OCI-M1 (cell line): ENCODE measurements at regions not wholly inside any gene's neighbourhood (a gene's known extent, or its start where the extent isn't known, plus 50 kb on each side); places are given as distances from the start of the nearest gene placed in this dataset.

Source experiments
- DNase-seq: peaks from one replicate; lab custom pipeline; 2025; lab: John Stamatoyannopoulos, UW

DNA sequence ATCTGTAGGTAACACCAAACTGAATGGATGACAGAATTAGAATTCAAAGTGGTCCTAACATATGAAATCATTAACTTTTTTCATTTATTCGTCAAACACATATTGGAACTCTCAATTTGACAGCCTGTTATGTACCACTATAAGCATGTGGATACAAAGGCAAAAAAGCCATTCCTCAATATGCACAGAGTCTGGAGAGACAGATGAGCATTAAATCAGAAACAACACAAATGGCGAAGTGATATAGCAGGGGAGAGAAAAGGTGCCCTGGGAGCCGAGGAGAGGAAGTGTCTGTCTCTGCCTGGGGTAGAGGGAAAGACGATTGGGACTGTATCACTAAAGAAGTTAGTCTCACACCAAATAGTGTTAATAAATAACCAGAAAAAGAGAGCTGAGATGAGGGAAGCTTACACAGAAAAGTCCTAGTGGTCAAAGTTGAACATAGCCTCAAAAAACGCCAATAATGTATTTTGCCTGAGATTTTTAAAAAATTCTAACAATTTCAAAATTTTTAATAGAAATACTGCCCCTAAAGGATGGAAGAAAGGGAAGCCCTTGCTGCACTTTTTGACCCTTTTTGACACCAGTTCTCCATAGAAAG, 417.5 kb downstream of the TUSC7 start:
- DNase-seq, result peak; percentile 7

DNA sequence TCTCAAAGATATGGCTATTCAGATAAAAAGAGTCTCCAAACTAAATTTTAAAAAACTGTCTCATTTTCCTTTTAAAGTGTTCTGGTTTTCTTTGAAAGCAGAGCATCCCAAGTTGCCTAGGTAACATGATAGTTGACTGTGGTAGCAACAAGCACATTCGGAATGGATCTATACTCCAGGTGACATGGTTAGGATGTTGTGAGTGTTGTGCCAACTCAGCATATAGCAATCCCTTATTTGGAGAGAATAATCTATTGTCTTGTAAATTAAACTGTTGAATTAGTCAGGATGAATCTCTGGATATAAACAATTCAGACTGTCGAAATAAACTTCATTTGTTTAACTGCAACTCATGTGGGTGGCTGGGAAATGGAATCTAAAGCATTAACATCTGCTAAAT, 418.6 kb downstream of the TUSC7 start:
- DNase-seq, result no peak

DNA sequence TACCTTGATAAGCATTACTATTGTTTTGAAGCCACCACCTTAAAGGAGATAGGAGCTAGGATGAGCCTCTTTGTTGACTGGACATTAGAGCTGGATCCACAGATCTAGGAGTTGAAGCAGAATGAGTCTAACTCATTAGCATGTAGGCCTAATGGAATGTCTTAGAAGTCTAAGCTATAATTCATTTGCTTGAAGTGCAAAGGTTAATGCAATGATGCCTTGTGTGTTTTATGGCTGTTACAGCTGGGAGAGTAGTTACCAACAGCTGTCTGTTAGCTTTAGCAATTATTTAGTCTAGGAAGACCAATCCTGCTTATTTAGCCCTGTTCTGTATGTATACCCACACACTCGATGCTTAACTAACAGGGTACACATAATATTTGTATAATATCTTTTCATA, 419.3 kb downstream of the TUSC7 start:
- DNase-seq, result no peak

DNA sequence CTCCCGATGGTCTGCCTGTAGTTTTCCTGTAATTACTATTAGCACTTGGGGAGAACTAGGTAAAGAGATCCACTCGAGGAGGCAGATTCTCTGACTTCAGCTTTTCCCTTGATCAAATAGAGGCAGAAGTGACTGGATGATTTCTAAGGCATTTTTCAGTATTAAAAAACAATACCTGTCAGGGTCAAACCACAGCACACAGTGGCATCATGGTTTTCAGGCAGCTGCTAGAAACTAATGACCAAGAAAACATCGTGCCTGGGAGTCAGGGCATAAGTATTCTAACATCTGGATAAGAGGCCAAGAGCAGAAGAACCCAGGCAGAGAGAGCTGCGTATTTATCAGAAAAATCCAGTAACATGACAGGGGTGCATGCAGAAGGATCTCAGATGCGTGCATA, 419.9 kb downstream of the TUSC7 start:
- DNase-seq, result no peak

DNA sequence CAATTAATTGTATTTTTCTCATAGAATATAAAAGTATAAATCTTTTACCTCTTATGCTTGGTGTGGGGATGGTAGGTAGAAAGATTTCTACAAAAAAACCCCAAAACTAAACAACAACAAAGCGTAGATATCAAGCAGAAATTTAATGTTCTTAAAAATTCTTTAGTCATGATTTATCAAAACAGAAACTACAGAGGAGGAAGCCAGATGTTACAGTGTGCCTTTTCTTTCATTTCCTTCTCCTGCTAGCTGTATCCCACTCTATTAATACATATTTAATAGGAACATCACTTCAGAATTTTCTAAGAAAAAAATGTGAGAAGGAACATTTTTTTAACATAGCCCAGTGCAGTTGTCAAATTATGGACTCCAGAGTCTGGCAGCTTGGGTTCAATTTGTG, 420.6 kb downstream of the TUSC7 start:
- DNase-seq, result no peak

DNA sequence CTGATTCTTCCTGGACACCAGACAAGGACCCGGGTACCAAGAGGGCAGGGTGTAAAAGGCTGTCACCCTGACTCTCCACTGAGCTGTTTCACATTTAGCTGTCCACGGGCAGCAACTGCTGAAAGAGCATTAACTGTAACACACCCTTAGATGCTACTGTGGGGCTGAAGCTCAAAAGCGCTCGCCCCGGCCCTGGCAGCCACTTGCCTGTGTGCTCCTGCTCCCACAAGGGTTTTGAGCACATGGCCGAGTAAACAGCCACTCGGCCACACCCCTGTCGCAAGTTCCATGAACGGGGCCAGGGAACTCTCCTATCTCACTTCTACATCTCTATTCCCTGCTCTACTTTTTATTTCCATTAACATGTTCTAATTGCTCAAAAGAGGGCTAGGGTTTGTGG, 421.7 kb downstream of the TUSC7 start:
- no peak for DNase-seq

DNA sequence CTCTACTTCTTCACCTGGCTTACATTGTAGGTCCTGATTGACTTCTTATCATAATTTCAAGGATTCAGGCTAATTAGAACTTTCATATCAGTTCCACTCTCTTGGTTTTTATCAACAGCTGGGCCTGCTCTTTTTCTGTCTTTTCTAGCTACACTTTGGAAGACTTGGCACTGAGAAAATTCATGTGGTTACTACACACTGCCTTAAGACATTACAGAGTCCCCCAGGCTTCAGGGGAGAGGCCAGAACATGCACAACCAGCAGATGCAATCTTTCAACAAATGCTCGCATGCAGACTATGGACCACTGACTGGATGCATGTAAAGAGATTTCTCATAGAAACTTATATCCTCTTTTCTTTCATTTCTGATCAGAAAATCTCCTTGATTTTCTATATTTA, 423.5 kb downstream of the TUSC7 start:
- DNase-seq, result no peak

DNA sequence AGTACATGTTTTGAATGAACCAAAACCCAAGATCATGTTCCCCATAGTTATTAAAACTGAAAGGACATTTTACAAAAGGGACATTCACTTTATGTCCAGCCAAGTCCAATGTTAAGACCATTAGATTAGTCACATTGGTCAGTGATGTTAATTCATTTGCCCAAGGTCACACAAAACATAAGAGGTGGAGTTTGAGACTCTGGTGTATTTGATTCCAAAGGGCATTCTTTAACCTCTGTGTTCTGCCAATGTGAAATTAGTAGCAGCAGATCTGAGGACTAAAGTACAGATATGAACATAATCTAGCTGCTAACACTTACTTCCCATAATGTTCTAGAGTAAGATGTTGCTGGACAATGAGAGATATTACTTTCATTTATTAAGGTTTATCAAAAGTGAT, 425.6 kb downstream of the TUSC7 start:
- no peak for DNase-seq

DNA sequence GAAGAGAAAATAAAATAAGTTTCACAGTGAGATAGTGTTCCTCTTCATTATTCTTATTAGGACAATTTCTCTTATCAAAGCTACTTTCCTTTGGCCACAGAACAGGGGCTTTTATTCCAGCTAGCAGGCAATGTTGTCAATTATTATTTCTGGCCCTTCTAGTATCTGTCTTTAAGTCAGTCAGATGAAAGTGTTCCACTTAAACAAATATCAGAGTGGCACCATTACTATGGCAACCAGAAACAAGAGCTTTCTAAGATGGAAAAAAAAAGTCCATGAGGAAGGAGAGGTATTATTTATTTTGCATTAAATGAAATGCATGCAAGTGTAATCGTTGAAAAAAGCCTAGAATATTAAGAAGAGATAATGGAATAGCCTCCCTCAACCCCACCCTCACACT, 426.4 kb downstream of the TUSC7 start:
- DNase-seq, result no peak

DNA sequence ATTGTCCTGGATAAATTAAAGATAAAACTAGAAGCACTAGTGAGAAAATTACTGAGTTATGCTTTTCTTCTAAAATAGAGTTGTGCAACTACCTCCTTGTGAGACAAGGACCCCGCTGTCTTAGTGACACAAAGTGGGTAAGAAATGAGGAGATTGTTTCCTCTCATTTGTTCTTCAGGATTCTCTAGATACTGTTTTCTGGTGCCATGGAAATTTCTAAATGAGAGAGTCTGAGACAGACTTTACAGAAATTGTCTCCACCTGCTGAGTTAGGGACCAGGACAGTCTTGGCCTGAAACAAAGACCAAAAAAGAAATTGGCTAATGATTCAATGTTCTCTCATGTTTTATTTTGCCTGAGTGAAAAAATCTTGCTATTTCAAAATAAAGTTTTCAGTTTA, 427.5 kb downstream of the TUSC7 start:
- no peak for DNase-seq

DNA sequence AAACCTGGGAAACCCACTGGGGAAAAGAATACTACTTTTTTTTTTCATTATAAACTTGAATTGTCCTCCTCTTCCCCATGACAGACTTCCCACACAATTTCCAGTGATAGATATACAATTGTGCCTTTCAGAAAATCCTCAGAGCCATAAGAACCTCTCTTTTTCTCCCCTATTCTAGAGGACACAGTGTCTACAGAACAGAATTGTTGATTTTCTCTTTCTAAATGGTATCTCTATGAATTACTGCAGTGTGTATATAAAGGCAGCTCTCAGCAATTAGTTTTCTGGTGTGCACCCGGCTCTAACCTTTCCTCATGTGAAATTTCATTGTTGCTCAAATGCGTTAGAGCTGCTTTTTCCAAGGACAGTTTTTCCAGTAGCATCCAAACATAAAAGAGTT, 430.1 kb downstream of the TUSC7 start:
- no peak for DNase-seq

DNA sequence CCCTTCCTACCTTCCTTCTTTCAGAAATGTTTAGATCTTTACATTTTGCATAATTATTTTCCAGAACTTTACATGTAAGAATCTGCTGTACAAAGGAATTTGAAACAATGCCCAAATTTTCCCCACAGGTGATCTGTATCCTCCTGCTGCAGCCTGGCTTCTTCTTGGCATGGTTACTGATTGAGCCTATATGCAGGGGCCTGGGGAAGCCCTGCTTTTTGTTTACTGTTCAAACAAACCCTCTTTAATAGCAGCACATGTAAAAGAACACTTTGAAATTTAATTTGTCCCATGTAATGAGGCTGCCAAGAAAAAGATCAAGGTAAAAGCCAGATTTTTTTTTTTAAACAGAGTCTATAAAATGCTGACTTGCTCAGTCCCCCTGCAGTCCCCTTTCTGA, 432.2 kb downstream of the TUSC7 start:
- DNase-seq, result no peak

DNA sequence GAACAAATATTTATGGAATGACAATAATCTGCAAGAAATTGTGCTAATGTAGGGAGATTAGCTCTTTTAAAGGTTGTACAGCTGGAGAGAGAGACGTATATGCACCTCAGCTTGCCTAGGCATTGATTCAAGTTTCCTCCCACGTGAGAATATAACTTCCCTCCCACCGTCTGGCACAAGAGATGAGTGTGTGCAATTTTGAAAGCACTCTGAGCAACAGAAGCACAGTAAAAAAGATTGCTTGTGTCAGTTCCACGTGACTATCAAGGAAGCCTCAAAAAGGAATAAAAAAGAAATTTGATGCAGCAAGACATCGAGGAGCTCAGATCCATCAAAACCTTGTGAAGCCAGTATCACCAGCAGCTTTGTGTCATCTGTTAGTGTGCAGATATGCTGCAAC, 435.3 kb downstream of the TUSC7 start:
- peak; percentile 6 for DNase-seq

DNA sequence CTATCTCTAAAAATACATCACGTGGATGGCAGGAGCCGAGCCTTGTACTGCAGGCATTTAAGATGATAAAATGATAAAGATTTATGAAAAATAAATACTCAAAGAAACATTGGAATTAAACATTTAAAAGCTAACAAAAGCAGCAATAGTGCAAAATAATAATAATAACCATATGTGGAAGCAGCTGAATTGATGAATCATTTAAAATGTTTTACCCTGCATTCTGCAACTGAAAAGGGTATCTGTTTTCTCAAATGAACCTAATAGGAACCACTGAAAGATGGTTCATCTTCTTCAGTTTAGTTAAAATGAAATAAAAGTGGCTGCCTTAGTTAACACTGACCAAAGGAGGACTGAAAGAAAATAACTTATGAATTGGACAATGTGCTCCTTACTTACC, 436.1 kb downstream of the TUSC7 start:
- no peak for DNase-seq

DNA sequence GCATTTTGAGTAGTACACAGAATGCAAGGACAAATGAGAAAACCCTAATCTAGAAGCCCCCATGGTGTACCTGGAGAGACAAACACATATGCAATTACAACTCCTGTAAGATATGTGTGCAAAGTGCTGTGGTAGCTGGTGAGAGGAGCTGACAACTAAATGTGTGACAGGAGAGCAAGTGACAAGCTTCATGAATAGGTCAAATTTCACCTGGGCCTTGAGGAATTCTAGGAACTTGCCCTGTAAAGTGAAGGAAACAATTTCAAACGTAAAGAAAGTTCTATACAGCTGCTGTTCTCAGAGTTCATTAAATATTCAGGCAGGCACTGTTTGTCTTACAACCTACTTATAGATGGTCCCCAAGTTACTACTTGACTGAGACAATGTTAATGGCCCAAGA, 437.0 kb downstream of the TUSC7 start:
- no peak for DNase-seq

DNA sequence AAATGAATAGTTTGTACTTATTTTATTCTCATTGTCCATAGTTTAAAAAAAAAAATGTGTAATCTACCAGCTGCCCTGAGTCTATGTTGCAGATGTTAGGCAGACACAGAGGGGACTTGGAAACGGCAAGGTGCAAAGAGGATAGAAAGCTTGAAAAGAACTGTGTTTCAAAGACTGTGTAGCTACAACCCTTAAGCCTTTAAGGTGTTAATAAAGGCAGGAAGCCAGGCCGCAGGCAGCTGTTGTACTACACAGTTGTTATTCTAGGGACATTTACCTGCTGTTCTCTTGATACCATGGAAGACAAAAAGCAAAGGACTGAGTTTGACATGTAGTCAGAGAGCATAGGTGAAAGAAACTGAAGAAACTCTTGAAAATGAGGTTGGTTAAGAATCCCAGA, 440.0 kb downstream of the TUSC7 start:
- no peak for DNase-seq

DNA sequence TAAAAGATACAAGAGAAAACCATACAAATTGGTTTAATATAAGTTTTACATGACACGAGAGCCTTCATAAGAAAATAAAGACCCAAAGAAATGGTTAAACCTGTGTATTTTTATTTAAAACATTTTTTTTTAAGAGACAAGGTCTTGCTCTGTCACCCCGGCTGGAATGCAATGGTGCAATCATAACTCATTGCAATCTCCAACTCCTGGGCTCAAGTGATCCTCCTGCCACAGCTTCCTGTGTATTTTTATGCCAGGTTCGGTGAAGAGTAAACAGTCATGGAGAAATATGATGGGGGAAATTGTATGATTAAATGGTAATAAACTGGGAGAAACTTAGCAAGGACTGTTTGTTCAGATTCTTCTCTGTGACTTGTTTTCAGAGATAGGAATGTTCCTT, 441.0 kb downstream of the TUSC7 start:
- no peak for DNase-seq

DNA sequence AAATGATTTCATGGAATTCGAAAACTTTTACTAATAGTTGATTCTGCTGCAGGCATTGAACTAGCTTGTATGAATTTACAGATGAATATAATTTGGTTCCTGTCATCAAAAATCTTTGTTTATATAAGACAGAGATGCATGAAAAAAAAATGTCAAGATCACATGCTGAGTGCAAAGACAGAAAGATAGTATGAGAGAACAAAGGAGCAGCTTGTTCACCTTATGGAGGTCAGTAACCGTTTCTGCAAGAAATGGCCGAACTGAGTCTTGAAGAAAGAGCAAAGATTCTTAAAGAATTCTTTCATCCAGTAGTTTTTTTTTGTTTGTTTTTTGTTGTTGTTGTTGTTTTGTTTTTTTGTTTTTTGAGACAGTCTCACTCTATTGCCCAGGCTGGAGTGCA, 450.6 kb downstream of the TUSC7 start:
- DNase-seq, result no peak

DNA sequence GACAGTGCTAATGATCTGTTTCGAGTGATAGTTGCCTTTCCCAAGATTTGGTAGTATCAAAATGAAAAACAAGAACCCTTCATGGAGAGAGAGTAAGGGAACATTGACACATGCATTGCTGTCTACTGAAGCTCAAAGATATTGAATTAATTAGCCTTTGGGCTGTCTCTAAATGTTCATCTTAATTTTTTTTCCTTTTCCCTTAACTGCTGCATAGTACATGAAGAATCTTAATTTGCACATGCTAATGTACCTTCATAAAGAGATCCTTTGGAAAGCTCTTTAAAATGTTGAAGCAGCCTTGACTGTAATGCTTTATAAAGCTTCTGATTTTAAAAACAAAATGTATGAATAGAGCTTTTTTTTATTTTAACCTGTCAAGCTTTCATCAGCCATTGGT, 452.2 kb downstream of the TUSC7 start:
- DNase-seq, result no peak

DNA sequence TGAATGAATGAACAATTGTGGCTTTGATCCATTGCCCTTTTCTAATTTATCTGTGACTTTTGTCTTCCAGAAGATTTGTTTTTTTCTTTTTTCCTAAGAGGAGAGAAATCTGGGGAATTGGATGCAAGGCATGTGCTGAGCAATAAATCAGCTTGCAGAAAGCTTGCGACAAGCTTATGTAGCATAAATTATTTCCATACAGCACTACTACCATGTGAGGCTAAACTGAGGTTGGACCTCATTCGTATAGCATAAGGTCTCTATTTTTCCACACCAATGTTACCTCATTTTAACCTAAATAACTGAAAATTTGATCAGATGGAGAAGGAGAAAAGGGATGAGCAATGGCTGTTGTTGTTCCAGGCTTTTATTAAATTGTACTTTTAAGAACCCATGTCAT, 455.6 kb downstream of the TUSC7 start:
- DNase-seq, result no peak

DNA sequence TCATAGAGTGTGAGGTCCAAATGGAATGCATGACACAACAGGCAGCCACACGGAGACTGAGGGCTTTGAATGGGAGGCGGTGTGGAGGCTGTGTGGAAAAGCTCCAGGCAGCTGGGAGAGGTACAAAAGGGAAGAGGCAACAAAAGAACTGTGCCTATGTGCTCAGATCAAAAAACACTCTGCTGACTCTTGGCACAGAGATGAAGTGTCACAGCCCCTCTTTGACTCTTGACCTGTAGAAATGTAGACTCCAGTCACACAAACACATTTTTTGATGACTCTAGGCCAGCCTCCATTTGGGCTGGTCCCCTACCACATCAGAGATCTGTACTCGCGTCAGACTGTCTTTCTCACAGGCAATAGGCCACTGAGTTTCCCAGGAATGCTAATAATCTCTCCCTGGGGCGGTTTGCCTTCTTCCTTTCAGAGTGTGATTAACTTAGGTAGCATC, 456.0 kb downstream of the TUSC7 start:
- DNase-seq, result no peak

DNA sequence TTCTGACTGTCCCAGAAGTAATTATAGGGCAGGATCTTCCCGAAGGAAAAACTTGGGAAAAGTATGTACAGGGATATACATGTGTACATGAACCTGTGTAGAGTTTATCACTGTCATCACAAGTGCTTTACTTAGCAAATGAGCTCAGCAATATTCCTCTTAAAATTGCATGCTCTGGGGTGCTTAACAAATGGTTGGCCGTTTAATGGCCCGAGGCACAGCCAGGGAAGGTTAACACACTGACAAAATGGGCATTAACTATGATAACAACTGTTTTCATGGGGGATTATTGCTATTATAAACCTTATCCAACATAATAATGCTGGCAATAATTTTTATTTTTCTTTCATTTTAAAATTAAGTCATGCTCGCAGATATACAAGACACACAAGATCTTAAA, 459.3 kb downstream of the TUSC7 start:
- DNase-seq, result no peak

DNA sequence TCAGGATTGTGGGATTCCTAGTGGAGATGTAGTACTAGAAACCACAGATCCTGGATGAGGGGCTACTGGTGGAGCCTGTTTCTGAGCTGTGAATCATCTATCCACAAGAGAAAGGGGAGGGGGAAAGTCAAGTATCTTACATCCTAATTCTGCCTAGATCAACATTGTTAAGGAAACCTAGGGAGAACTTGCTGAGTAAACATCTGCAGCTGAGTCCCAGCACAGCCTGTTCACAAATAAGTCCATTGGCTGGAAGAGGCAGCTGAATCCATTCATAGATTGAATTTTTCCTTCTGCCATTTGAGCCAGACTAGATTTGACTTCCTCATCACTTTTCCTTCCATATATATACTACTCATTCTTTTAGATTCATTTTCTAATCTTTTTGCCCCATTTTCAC, 460.5 kb downstream of the TUSC7 start:
- DNase-seq, result no peak

DNA sequence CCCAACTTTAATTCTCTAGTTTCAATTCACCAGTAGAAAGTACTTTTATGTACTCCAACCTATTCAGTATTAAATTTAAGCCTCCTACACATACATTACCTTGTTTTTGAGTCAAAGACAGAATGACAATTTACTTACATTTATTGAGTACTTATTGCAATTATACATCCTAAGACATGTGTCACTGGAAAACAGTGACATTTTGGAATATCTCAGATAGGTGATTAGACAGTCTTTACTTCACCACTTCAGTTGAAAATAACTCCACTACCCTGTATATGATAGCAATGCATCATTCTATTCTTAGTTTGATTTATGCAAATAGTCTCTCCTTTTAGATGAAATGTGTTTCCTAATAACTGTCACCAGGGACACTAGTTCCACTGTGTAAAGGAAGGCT, 461.5 kb downstream of the TUSC7 start:
- no peak for DNase-seq

DNA sequence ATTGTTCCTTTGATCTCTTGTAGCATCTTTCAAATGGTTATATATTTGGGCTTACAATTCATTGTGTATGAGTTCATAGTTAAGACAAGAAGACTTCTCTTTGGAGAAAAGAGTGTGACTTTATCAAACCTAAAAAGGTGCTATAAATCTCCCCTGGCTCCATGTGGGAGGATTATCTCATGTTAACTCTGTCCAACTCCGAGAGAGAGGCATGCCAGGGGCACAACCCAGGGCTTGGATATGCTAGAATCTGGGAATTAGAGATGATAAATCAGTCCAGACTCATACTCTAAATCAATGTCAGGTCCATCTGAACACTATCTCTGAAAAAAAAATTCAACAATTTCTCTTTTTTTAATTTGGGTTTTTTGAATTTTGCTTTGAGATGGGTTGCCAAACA, 462.8 kb downstream of the TUSC7 start:
- DNase-seq, result no peak
